Bronchial epithelial cell (primary cell): ENCODE measurements at regions not wholly inside any gene's neighbourhood (a gene's known extent, or its start where the extent isn't known, plus 50 kb on each side); places are given as distances from the start of the nearest gene placed in this dataset.
"Not testable (repeated sequence)": the region's sequence is repeated elsewhere in the genome, so short reads cannot be mapped to it uniquely, and the experiment has no call there.

Experiments used
- DNase-seq: peaks from one replicate; pipeline ENCODE4 v3.0.0-alpha.2; 2010; ENCODE audit warnings: low read depth
- FAIRE-seq: peaks from 2 replicates; lab custom pipeline; 2011; peaks lifted over from hg19 to GRCh38; lab: Jason Lieb, UNC
- H3K27me3 ChIP-seq: 2 replicates; pipeline ENCODE4 v1.5.1; 2011; ENCODE audit warnings: low read length; ENCODE audit not compliant: control insufficient read depth, insufficient read depth
- H3K36me3 ChIP-seq: 2 replicates; pipeline ENCODE4 v1.5.1; 2011; ENCODE audit warnings: low read length; ENCODE audit not compliant: control insufficient read depth, insufficient read depth
- H3K4me3 ChIP-seq: 2 replicates; pipeline ENCODE4 v1.5.1; 2011; ENCODE audit warnings: mild to moderate bottlenecking, low read depth, low read length, control low read depth
- CTCF ChIP-seq: IDR thresholded peaks from 2 replicates; pipeline ENCODE4 v1.5.1; 2011; ENCODE audit warnings: mild to moderate bottlenecking, moderate library complexity, low read length, control low read depth, inconsistent platforms; ENCODE audit not compliant: insufficient read depth, severe bottlenecking

GRCh38 chr10:118963341-118963740 lies 66.2 kb upstream of the NANOS1 start:
- Histone ChIP-seq H3K27me3 (no peaks in the 10 kb centered on the region), H3K36me3 (no peaks in the 10 kb centered on the region), H3K4me3 (no peak overlapping the region)
- no peak for TF ChIP-seq CTCF
- DNase-seq = no peak
- no peak for FAIRE-seq

DNA sequence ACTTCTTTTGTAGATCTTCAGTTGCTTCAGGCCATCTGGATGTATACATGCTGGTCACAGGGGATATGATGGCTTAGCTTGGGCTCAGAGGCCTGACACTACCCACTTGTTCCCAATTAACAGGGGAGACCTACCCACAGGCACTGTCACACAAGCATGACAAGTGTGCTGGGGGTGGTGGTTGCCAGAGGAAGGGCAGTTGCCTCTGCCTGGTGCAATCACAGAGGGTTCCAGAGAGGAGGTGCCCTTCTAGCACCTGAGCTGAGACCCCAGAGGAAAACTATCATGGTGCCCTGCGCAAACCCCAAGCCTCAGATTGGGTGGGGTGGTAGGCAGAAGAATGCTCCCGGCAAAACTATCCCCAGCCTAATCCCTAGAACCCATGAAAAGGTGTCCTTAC lies 65.6 kb upstream of the NANOS1 start:
- FAIRE-seq (no peak), DNase-seq (no peak)
- TF ChIP-seq CTCF = no peak
- Histone ChIP-seq H3K36me3 (no peaks in the 10 kb centered on the region), H3K27me3 (no peaks in the 10 kb centered on the region), H3K4me3 (no peak overlapping the region)

GRCh38 chr10:118964476-118964875 lies 65.0 kb upstream of the NANOS1 start:
- not testable (repeated sequence) for H3K27me3 ChIP-seq, H3K4me3 ChIP-seq, H3K36me3 ChIP-seq, DNase-seq, FAIRE-seq

- Histone ChIP-seq H3K27me3 (no peaks in the 10 kb centered on the region), H3K4me3 (no peak overlapping the region), H3K36me3 (no peaks in the 10 kb centered on the region)
- no peak for TF ChIP-seq CTCF
- FAIRE-seq (no peak), DNase-seq (no peak)
Measured at GRCh38 chr10:118965096-118965495, 64.4 kb upstream of the NANOS1 start.

- FAIRE-seq = no peak
- Histone ChIP-seq H3K27me3 (no peaks in the 10 kb centered on the region), H3K4me3 (no peak overlapping the region), H3K36me3 (no peaks in the 10 kb centered on the region)
- DNase-seq = no peak
- no peak for TF ChIP-seq CTCF
Measured at GRCh38 chr10:118965645-118966044, 63.9 kb upstream of the NANOS1 start.

GRCh38 chr10:118966076-118966849 lies 63.3 kb upstream of the NANOS1 start:
- no peak for TF ChIP-seq CTCF
- no peak for FAIRE-seq
- Histone ChIP-seq H3K27me3 (no peaks in the 10 kb centered on the region), H3K4me3 (no peak overlapping the region), H3K36me3 (no peaks in the 10 kb centered on the region)
- no peak for DNase-seq
